ENCODE measurements at regions not wholly inside any gene's neighbourhood (a gene's known extent, or its start where the extent isn't known, plus 50 kb on each side); places are given as distances from the start of the nearest gene placed in this dataset.

GRCh38 chr15:36329592-36329991 is 249.8 kb upstream of the CDIN1 start:
- DNase-seq (no peak), ATAC-seq (no peak)
- Histone ChIP-seq H3K4me1 (no peaks in the 10 kb centered on the region), H3K36me3 (no peaks in the 10 kb centered on the region), H3K27ac (no peak overlapping the region), H3K9me3 (no peaks in the 10 kb centered on the region), H3K4me3 (no peak overlapping the region), H3K27me3 (ENCODE audit: low read depth) (no peaks in the 10 kb centered on the region)
- no peak for TF ChIP-seq CTCF (IDR thresholded peaks at IDR 0.05)
- intact Hi-C loops (cut with DNase I): no loop called here

- Histone ChIP-seq H3K9me3 (no peaks in the 10 kb centered on the region), H3K4me1 (no peaks in the 10 kb centered on the region), H3K4me3 (no peak overlapping the region), H3K27ac (no peak overlapping the region), H3K27me3 (ENCODE audit: low read depth) (no peaks in the 10 kb centered on the region), H3K36me3 (no peaks in the 10 kb centered on the region)
- DNase-seq (no peak), ATAC-seq (no peak)
- intact Hi-C loops (cut with DNase I): no loop called here
- no peak for TF ChIP-seq CTCF (IDR thresholded peaks at IDR 0.05)
These were observed 248.8 kb upstream of the CDIN1 start for GRCh38 chr15:36330598-36330997.

GRCh38 chr15:36331531-36332275 is 247.7 kb upstream of the CDIN1 start:
- no peak for DNase-seq
- intact Hi-C loops (cut with DNase I): no loop called here
- Histone ChIP-seq H3K9me3 (no peaks in the 10 kb centered on the region), H3K4me1 (no peaks in the 10 kb centered on the region), H3K4me3 (no peak overlapping the region), H3K36me3 (no peaks in the 10 kb centered on the region), H3K27ac (no peak overlapping the region), H3K27me3 (ENCODE audit: low read depth) (no peaks in the 10 kb centered on the region)
- ATAC-seq: no peak
- TF ChIP-seq CTCF (IDR thresholded peaks at IDR 0.05): no peak

GRCh38 chr15:36332301-36332700 is 247.1 kb upstream of the CDIN1 start:
- ATAC-seq: no peak
- intact Hi-C loops (cut with DNase I): no loop called here

GRCh38 chr15:36332896-36333295 is 246.5 kb upstream of the CDIN1 start:
- no peaks in the 10 kb centered on the region for H3K9me3 ChIP-seq
- H3K36me3 ChIP-seq: no peaks in the 10 kb centered on the region
- TF ChIP-seq CTCF (IDR thresholded peaks at IDR 0.05): no peak
- H3K27ac ChIP-seq: no peak overlapping the region
- ATAC-seq: no peak
- no peaks in the 10 kb centered on the region for H3K27me3 ChIP-seq (ENCODE audit: low read depth)
- H3K4me1 ChIP-seq: no peaks in the 10 kb centered on the region
- H3K4me3 ChIP-seq: no peak overlapping the region
- intact Hi-C loops (cut with DNase I): no loop called here
- DNase-seq: no peak

More at GRCh38 chr15:36332301-36332700, 247.1 kb upstream of the CDIN1 start:
- TF ChIP-seq CTCF (IDR thresholded peaks at IDR 0.05): no peak
- H3K4me3 ChIP-seq: no peak overlapping the region
- no peaks in the 10 kb centered on the region for H3K9me3 ChIP-seq
- no peak overlapping the region for H3K27ac ChIP-seq
- H3K27me3 ChIP-seq (ENCODE audit: low read depth): no peaks in the 10 kb centered on the region
- H3K4me1 ChIP-seq: no peaks in the 10 kb centered on the region
- H3K36me3 ChIP-seq: no peaks in the 10 kb centered on the region
- no peak for DNase-seq
